Adrenal gland (tissue), 5 donors: ENCODE measurements at regions not wholly inside any gene's neighbourhood (a gene's known extent, or its start where the extent isn't known, plus 50 kb on each side); places are given as distances from the start of the nearest gene placed in this dataset.

Source experiments
- CTCF ChIP-seq, 6 experiments: fragments of 450-650 bp in 4 of 6; fragments of 200-600 bp in 2 of 6; sonication (generic) in 1 of 6; IDR thresholded peaks; 1 replicate in 5 of 6; 2 replicates in 1 of 6; pipeline versions ENCODE4 v1.5.1 to v1.8.0; 2016 to 2021; ENCODE audit warnings: antibody characterized with exemption in 6 of 6, mild to moderate bottlenecking in 2 of 6, moderate library complexity in 1 of 6
- POLR2A ChIP-seq, 2 donors: fragments of 450-650 bp; IDR thresholded peaks; one replicate each; pipeline ENCODE4 v1.6.1; 2017; ENCODE audit warnings: antibody characterized with exemption in 2 of 2, mild to moderate bottlenecking in 2 of 2, moderate library complexity in 1 of 2
- donor health status: DM: no; HTN: no; CAD: no.

GRCh38 chr14:53692451-53692850 lies 264.2 kb downstream of the BMP4 start:
- TF ChIP-seq CTCF (IDR thresholded peaks at IDR 0.05) (no peak), POLR2A (IDR thresholded peaks at IDR 0.05) (no peak)
